GM18951 (cell line): ENCODE measurements at regions not wholly inside any gene's neighbourhood (a gene's known extent, or its start where the extent isn't known, plus 50 kb on each side); places are given as distances from the start of the nearest gene placed in this dataset.
"Not testable (repeated sequence)": the region's sequence is repeated elsewhere in the genome, so short reads cannot be mapped to it uniquely, and the experiment has no call there.

Source experiments
- POLR2A ChIP-seq: IDR thresholded peaks from 4 replicates; pipeline ENCODE4 v1.6.1; 2011; ENCODE audit warnings: mild to moderate bottlenecking; ENCODE audit not compliant: insufficient read length, insufficient read depth; ENCODE audit errors: extremely low read depth
- in situ Hi-C: fragments of 300-500 bp; cut with MboI; formaldehyde crosslinking; loops from one replicate; pipeline ENCODE4 v1.12.0; 2022; ENCODE audit warnings: low sequenced_read_pairs, mixed read lengths, inconsistent platforms; ENCODE audit not compliant: unreplicated experiment

- no peak for TF ChIP-seq POLR2A
- in situ Hi-C loops = no loop called here
Observed at GRCh38 chr2:47629501-47630460, 59.0 kb upstream of the KCNK12 start.

- TF ChIP-seq POLR2A = no peak
- in situ Hi-C loops = no loop called here
Observed at GRCh38 chr2:47628904-47629303, 58.1 kb upstream of the KCNK12 start.

- no peak for TF ChIP-seq POLR2A
- in situ Hi-C loops = no loop called here
Observed at GRCh38 chr2:47626664-47627063, 55.9 kb upstream of the KCNK12 start.

GRCh38 chr2:47623140-47623539, 52.4 kb upstream of the KCNK12 start:
- in situ Hi-C loops = not testable (repeated sequence)

- in situ Hi-C loops = no loop called here
- no peak for TF ChIP-seq POLR2A
Observed at GRCh38 chr2:47620770-47621437, 50.1 kb upstream of the KCNK12 start.
